PC-3 (cell line): ENCODE measurements at regions not wholly inside any gene's neighbourhood (a gene's known extent, or its start where the extent isn't known, plus 50 kb on each side); places are given as distances from the start of the nearest gene placed in this dataset.

Experiments used
- ATAC-seq: fragments of 200-7000 bp; cut with Tn5 transposase; 2 replicates; pipeline ENCODE4 v1.9.1; 2020; ENCODE audit warnings: mild to moderate bottlenecking, moderate library complexity
- BruUV-seq: library from RNA; stranded (reverse); fragments of 400-500 nt; replicated peaks from 2 replicates; lab custom pipeline; 2021; lab: Mats Ljungman, UMichigan
- CTCF ChIA-PET: fragments of 300-600 bp; sonication (Branson Sonifier 250); formaldehyde crosslinking; loops from one replicate; lab custom pipeline; 2022; ENCODE audit warnings: antibody characterized with exemption; lab: Charles Lee
- POLR2A ChIA-PET: fragments of 300-600 bp; sonication (Branson Sonifier 250); formaldehyde crosslinking; loops from one replicate; lab custom pipeline; 2022; ENCODE audit warnings: antibody characterized with exemption; ENCODE audit not compliant: unreplicated experiment; lab: Charles Lee
- DNase-seq: peaks from one replicate; pipeline ENCODE4 v3.0.0-alpha.2; 2015
- H2AFZ ChIP-seq: fragments of 300-600 bp; sonication (generic); 2 replicates; pipeline ENCODE4 v1.6.0; 2016; ENCODE audit warnings: antibody characterized with exemption, low read length
- H3F3A ChIP-seq: fragments of 300-600 bp; sonication (generic); one replicate; pipeline ENCODE4 v1.6.0; 2017; ENCODE audit warnings: antibody characterized with exemption, low read length, control low read depth, mild to moderate bottlenecking; ENCODE audit not compliant: unreplicated experiment
- H3K27ac ChIP-seq: fragments of 300-600 bp; sonication (generic); 2 replicates; pipeline ENCODE4 v1.5.1; 2016; ENCODE audit warnings: mild to moderate bottlenecking, low read length
- H3K27me3 ChIP-seq: fragments of 300-600 bp; sonication (generic); 2 replicates; pipeline ENCODE4 v1.6.1; 2016; ENCODE audit warnings: low read length, mixed read lengths
- H3K36me3 ChIP-seq: fragments of 300-600 bp; sonication (generic); 2 replicates; pipeline ENCODE4 v1.6.1; 2016; ENCODE audit warnings: low read depth, mixed run types, low read length, mixed read lengths
- H3K4me1 ChIP-seq: fragments of 300-600 bp; sonication (generic); 2 replicates; pipeline ENCODE4 v1.5.1; 2016; ENCODE audit warnings: low read length; ENCODE audit not compliant: insufficient read depth
- H3K4me2 ChIP-seq: fragments of 300-600 bp; sonication (generic); 2 replicates; pipeline ENCODE4 v1.6.0; 2016; ENCODE audit warnings: low read length
- H3K4me3 ChIP-seq: fragments of 300-600 bp; sonication (generic); 2 replicates; pipeline ENCODE4 v1.5.1; 2016; ENCODE audit warnings: mild to moderate bottlenecking, low read length, mixed read lengths
- H3K79me2 ChIP-seq: fragments of 300-600 bp; sonication (generic); 2 replicates; pipeline ENCODE4 v1.6.1; 2017; ENCODE audit warnings: low read length, mixed read lengths
- H3K9ac ChIP-seq: fragments of 300-600 bp; sonication (generic); 2 replicates; pipeline ENCODE4 v1.6.0; 2016; ENCODE audit warnings: mild to moderate bottlenecking, low read length
- H3K9me2 ChIP-seq: fragments of 300-600 bp; sonication (generic); replicated peaks from 2 replicates; pipeline ENCODE4 v1.6.1; 2016; ENCODE audit warnings: mixed run types, low read length, mixed read lengths
- H3K9me3 ChIP-seq: fragments of 300-600 bp; sonication (generic); 2 replicates; pipeline ENCODE4 v1.6.1; 2016; ENCODE audit warnings: low read length, mixed read lengths
- H4K20me1 ChIP-seq: fragments of 300-600 bp; sonication (generic); 2 replicates; pipeline ENCODE4 v1.6.1; 2016; ENCODE audit warnings: low read length, mixed read lengths
- CTCF ChIP-seq: fragments of 300-600 bp; sonication (generic); conservative IDR thresholded peaks from 2 replicates; pipeline ENCODE4 v1.5.1; 2017; ENCODE audit warnings: antibody characterized with exemption, low read depth, mild to moderate bottlenecking, low read length
- EZH2 ChIP-seq: fragments of 300-600 bp; sonication (generic); IDR thresholded peaks from one replicate; pipeline ENCODE4 v1.6.1; 2017; ENCODE audit warnings: antibody characterized with exemption, mild to moderate bottlenecking, low read length; ENCODE audit not compliant: unreplicated experiment
- EZH2phosphoT487 ChIP-seq: fragments of 300-600 bp; sonication (generic); IDR thresholded peaks from 2 replicates; pipeline ENCODE4 v1.6.1; 2018; ENCODE audit warnings: mild to moderate bottlenecking, antibody characterized with exemption, low read length, borderline replicate concordance
- intact Hi-C: fragments of 100-400 bp; cut with micrococcal nuclease; formaldehyde crosslinking; loops from 2 replicates; pipeline ENCODE4 v1.9.0; 2023

DNA sequence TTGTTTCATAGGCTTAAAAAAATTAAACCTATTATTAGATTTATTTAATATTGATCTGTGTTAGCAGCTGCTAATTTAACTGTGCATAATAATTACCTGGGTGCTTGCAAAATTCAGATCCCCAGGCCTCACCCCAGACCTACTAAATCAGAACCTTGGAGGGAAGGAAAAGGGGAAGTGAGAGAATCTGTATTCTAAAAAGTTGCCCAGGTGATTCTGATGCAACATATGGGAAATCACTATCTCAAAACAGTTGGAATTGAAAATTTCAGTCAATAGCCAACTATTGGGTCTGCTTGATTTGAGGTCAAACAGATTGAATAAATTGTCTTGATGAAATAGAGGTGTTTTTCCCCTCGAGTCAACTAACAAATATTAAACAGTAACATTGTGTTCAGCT, 538.5 kb upstream of the ADAMTS9 start:
- Histone ChIP-seq H2AFZ (no peak overlapping the region), H3K9me3 (no peaks in the 10 kb centered on the region), H3K9ac (no peak overlapping the region), H3K4me2 (no peak overlapping the region), H3K4me1 (no peaks in the 10 kb centered on the region), H3K79me2 (no peaks in the 10 kb centered on the region), H3K4me3 (no peak overlapping the region), H3F3A (no peaks in the 10 kb centered on the region), H3K36me3 (no peaks in the 10 kb centered on the region), H3K27ac (no peak overlapping the region), H4K20me1 (no peaks in the 10 kb centered on the region), H3K27me3 (no peaks in the 10 kb centered on the region), H3K9me2 (no peaks in the 10 kb centered on the region)
- BruUV-seq = no TSS peak
- no peak for TF ChIP-seq EZH2phosphoT487
- TF ChIP-seq CTCF = no peak
- no peak for TF ChIP-seq EZH2
- ChIA-PET CTCF (no interaction called here), POLR2A (no interaction called here)
- ATAC-seq (no peak), DNase-seq (no peak)
- intact Hi-C loops = no loop called here

- ATAC-seq (no peak), DNase-seq (no peak)
- no peak for TF ChIP-seq EZH2
- TF ChIP-seq CTCF = no peak
- no peak for TF ChIP-seq EZH2phosphoT487
- no peaks in the 10 kb centered on the region for H3K4me1 ChIP-seq
- ChIA-PET CTCF (no interaction called here), POLR2A (no interaction called here)
- no peak overlapping the region for H3K4me3 ChIP-seq
- no peaks in the 10 kb centered on the region for H3F3A ChIP-seq
- no peaks in the 10 kb centered on the region for H3K27me3 ChIP-seq
- H3K27ac ChIP-seq = no peak overlapping the region
- no peaks in the 10 kb centered on the region for H4K20me1 ChIP-seq
- H3K4me2 ChIP-seq = no peak overlapping the region
- no peaks in the 10 kb centered on the region for H3K79me2 ChIP-seq
- intact Hi-C loops = no loop called here
- BruUV-seq = no TSS peak
- H3K9me3 ChIP-seq = no peaks in the 10 kb centered on the region
- no peak overlapping the region for H3K9ac ChIP-seq
- H2AFZ ChIP-seq = no peak overlapping the region
- no peaks in the 10 kb centered on the region for H3K9me2 ChIP-seq
- no peaks in the 10 kb centered on the region for H3K36me3 ChIP-seq
Observed at GRCh38 chr3:65210026-65210814, 522.4 kb upstream of the ADAMTS9 start.

DNA sequence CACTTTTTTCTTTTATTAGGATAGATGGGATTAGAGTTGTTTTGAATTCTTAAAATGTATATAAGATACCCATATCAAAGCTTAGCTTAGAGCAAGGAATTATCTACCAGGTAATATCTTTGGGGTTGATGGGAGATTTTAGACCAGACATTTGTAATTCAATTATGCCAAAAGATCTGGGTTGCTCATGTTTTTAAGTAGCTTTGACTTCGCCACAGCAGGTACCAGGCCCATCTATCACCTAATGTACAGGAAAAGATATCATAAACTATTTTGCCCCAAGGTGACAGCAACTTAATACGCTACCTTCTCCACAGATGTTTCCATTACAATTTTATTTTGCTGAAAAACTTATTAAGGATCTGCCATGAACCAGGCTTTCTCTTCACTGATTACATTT, 514.6 kb upstream of the ADAMTS9 start:
- Histone ChIP-seq H3K9me3 (no peaks in the 10 kb centered on the region), H3K4me3 (no peak overlapping the region), H3K27ac (no peak overlapping the region), H3K4me2 (no peak overlapping the region), H3K79me2 (no peaks in the 10 kb centered on the region), H3K4me1 (no peaks in the 10 kb centered on the region), H4K20me1 (no peaks in the 10 kb centered on the region), H3F3A (no peaks in the 10 kb centered on the region), H2AFZ (no peak overlapping the region), H3K9me2 (no peaks in the 10 kb centered on the region), H3K27me3 (no peaks in the 10 kb centered on the region), H3K36me3 (no peaks in the 10 kb centered on the region), H3K9ac (no peak overlapping the region)
- no TSS peak for BruUV-seq
- no peak for TF ChIP-seq CTCF
- no peak for TF ChIP-seq EZH2phosphoT487
- TF ChIP-seq EZH2 = no peak
- no peak for DNase-seq
- no peak for ATAC-seq
- POLR2A ChIA-PET = no interaction called here
- CTCF ChIA-PET = no interaction called here
- intact Hi-C loops = no loop called here
